Skin of body (tissue), 1 donor: ENCODE measurements at regions not wholly inside any gene's neighbourhood (a gene's known extent, or its start where the extent isn't known, plus 50 kb on each side); places are given as distances from the start of the nearest gene placed in this dataset.

Source experiments
- DNase-seq: peaks from one replicate; lab custom pipeline; 2025; lab: John Stamatoyannopoulos, UW

- no peak for DNase-seq
Measured at GRCh38 chr11:70783821-70784220, 385.5 kb downstream of the CTTN start.

GRCh38 chr11:70785372-70785771 is 387.0 kb downstream of the CTTN start:
- no peak for DNase-seq

DNA sequence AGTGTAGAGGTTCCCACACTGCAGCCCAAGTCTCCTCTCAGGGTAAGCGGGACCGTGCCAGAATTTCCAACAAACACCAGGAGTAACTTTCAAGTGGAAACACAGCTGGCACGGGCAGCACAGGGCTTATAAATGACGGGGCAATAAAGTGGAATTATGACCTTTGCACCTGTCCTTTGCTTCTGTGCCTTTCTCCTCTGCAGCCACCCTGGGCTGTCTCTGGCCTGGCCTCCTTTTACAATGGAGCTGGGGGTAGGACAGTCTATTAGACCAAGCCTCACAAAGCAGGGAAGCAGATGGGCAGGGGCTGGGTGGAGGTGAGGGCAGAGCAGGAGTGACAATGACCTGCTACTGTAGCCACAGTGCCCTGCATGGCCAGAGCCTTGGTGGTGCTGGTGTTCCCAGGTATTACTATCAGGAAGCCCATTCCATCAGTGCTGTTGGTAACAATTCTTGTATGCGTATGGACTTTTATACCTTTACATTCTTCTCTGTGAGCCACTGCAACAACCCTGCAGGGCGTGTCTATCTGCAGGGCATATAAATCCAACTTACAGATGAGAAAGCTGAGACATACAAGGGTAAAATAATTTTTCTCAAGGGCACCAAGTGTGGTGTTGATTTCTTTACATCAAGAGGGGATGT is 387.8 kb downstream of the CTTN start:
- no peak for DNase-seq

DNA sequence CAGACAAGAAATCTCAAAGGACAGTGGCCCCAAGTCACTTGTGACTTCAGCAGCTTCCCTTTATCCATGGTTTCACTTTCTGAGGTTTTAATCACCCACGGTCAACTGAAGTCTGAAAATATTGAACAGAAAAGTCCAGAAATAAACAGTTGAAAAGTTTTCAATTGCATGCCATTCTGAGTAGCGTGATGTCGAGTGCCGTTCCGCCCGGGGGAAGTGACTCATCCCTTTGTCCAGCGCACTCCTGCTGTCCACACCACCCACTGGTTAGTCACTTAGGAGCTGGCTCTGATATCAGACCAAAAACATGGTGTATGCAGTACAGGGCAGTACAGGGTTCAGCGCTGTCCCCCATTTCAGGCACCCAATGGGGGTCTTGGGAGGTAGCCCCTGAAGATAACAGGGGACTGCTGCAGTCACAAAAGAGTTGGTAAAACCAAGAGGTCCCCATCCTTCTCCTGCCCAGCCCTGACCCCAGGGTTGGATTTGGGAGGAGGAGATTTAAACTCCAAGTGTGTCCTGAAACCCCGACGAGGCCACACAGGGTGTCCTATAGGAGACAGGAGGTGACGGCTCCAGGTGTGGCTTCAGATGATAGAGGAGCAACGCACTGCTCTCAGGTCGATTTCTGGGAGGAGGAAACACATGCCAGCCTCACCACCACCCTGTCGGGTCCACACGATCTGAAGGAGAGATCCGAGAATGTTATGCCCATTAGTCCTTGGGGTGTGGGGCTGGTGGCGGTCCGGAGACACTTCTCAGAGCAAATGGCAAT is 390.1 kb downstream of the CTTN start:
- no peak for DNase-seq

- no peak for DNase-seq
Measured at GRCh38 chr11:70790671-70791300, 392.5 kb downstream of the CTTN start.

GRCh38 chr11:70796648-70797227 is 398.4 kb downstream of the CTTN start:
- DNase-seq = no peak

DNA sequence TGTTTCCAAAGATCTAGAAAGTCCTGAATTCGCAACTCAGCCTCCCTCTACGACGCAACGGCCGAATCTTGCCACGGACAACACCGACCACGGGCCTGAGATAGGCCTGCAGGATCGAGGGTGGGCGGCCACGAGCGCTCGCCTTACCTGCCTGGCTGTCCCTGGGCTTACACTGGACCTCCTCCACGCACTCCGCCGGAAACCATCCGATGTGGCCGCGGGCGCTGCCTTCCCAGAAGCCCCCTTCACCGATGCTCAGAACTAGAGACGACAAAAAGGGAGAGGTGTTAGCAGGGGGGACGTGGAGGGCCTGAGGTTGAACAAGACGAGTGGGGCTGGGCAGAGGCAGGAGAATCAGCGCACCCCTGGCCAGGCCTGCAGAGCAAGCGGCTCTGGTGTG is 400.0 kb downstream of the CTTN start:
- DNase-seq = no peak

GRCh38 chr11:70799386-70799785 is 401.1 kb downstream of the CTTN start:
- DNase-seq = no peak

DNA sequence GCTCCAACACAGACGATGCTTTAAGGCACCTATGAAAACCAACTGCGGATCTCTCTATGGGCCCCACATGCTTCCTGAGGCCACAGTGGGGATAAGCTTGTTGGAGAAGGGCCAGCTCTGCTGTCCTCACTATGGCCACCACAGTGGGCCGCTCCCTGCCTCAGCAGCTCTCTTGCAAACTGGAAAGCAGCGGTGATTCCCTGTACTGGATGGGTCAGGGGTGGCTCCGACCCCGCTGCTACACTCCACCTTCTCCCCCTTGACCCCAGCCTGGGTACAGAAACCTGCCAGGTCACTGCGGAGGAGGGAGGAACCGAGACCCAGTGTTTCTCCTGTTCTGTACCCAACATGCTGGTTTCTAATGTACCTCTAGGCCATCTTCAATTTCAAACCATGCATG is 403.9 kb downstream of the CTTN start:
- DNase-seq = no peak

DNA sequence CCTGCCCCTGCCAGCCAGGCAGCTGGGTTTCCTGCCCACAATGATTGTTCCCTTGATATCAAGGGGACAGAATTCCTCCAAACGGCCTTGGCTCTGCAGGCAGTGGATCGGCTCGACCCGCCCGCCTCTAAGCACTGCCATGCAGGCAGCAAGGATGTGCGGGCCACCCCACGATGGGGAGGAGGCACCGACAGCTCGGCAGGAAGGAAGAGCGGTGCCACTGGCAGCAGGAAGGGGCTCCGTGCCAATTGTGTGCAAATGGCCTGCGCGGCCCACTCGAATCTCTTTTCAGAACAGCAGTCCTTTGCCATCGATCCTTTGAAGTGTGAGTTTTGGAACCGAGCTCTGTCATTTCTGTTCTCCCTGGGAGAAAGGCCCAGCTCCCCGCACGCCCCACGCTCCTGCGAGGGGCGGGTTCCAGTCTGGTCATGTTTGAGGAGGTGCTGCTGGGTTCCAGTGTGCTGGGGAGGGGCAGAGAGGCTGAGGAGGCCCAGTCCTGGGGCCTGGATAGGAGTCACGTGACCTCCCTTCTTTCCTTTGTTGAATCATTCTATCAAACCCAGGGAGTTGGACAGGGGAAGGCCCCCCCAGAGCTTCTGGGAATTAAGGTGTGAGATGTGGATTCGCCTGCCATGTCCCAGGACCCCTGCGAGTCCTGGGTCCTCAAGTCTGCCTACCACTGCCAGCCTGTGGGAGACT is 406.0 kb downstream of the CTTN start:
- no peak for DNase-seq

DNA sequence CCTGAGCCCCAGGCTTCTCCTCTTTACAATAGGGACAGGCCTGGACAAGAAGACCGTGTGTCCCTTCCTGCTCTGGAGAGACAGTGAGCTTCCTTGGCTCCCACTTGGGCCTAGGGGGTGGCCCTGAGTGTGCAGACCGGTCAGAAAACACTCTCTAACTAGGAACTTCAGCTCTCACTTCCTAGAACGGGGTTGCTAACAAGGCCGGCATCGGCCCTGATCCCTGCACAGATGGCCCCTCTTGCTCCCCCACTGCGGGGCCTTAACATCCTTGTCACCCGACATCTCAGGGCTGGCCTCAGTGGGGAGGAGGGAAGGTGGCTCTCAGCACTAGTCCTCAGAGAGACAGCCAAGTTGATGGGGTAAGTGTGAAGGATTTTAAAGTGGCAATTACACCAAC is 406.9 kb downstream of the CTTN start:
- DNase-seq = no peak

DNA sequence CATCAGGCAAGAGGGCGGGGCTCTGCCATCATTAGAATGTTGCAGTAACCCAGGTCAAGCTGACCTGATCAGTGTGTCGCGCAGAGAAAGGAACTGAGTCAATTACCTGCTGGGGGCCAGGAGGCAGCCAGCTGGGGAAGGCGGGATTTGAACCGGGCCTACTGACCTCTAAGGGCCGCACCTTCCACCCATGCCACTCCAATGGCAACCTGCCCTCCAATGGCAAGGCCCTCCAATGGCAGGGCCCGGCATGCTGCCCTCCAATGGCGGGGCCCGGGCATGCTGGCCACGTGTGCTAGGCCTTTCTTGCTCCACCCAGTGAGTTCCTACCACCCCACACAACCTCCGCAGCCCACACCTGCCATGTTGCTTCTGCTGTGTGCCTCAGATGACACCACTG is 407.6 kb downstream of the CTTN start:
- no peak for DNase-seq

DNA sequence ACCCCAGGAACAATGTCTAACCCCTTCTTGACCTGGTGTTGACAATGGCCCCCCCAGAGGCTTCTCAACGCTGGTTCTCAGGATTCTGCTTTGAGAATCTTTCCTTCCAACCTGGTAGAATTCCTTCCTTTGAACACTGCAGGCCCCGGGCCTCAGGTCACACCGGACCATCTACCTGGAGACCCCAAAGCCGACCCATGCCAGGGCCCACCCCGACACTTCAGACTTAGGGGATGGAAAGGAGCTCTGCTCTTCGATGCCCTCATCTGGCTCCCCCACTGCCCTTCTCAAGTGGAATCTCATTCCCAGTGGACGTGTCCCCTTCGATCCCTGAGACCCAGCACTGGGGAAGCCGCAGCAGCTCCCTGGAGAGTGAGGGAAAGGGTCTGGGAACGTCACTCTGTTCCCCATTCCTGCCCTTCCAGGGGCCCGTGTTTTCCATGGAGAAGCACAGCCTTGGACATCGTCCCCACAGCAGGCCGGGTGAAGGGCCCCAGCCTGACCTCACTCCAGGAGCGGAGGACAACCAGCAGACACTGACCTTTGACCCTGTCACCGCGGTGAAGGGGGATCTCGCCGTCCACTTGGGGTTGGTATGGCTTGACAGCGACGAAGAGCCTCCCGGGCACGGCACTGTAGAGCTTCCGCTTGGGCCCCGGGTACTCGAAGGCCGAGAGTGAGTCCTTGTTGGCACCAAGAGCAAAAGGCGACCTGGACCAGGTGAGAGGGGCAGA is 408.3 kb downstream of the CTTN start:
- DNase-seq = no peak

DNA sequence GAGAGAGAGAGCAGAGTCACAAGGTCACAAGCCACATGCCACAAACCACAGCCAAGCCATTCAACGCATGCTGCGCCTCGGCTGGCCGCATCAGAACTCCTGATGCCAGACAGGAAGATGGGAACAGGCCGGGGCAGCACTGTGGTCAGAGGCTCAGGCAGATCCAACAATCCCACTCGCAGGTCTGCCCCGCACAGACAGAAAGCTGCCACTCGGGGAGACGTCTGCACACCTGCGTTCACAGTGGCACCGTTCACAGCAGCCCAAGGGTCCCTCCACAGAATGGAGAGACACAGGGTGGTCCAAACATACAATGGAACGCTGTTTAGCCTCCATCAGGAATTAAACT is 408.8 kb downstream of the CTTN start:
- DNase-seq = no peak

DNA sequence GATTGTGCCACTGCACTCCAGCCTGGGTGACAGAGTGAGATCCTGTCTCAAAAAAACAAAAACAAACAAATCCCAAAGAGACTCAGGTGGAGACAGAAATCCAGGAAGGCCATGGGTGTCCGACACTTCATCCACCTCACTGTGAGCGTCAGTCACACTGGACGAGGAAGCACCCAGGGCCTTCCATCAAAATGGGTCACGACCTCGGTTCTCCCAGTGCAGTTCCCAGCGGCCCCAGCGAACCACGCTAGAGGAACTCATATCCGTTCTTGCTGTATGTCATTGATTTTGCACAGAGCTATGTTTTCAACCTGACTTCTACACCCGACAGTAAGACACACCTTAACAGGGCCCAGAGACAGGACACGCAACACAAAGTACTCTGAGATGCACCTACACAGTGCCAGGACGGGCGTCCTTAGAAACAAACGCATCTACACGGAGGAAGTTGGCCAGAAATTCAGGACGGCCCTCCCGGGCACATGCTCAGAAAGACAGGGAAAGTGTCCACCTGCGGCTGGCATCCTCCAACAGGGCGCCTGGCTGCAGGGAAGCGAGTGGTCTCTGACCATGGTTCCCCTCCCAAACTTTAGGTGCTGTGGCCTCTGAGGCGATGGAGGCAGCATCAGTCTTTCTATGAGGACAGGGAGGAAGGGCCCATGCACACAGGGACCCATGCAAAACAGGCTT is 410.5 kb downstream of the CTTN start:
- DNase-seq = no peak

GRCh38 chr11:70810133-70810532 is 411.8 kb downstream of the CTTN start:
- DNase-seq = no peak

DNA sequence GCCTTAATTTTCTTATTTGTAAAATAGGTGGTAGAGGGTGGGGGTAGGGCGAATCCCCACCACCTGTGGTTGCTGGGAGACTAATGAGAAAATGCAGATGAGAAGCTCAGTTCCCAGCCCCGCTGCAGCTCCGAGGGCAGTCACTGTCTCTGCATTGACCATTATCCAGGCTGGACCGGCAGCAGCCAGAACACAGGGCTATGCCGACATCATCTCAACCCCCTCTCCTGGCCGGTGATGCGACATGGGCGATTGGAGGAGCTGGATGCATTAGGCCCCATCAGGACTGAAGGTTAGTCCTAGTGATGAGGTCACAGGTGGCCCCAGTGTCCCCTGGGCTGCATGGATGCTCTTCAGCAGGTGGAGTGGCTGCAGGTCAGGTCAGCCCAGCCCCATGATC is 412.4 kb downstream of the CTTN start:
- no peak for DNase-seq

DNA sequence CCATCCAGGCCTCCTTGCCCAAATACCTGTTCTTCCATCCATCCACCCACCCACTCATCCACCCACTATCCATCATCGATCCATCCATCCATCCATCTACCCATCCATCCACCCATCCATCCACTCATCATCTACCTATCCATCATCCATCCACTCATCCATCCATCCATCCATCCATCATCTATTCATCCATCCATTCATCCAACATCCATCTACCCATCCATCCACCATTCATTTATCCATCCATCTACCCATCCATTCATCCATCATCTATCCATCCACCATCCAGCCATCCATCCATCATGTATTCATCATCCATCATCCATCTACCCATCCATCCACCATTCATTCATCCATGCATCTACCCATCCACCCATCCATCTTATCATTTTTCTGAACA is 413.2 kb downstream of the CTTN start:
- no peak for DNase-seq

DNA sequence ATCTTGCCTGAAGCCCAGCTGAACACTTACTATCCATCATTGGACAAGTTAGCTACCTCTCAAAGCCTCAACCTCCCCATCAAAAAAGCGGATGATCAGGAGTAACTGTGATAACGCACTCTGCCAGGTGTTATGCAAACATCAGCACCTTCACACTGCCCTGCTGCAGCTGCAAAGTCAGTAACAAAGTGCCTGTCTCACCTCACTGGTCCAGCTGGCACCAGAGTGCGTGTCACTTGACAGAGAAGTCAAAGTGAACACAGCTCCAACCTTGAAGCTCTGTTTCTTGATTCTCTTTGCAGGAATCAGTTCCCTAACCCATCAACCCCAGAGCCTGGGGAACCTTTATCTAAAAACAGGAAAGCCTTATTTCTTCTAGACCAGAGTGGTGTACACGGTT is 413.6 kb downstream of the CTTN start:
- DNase-seq = no peak

DNA sequence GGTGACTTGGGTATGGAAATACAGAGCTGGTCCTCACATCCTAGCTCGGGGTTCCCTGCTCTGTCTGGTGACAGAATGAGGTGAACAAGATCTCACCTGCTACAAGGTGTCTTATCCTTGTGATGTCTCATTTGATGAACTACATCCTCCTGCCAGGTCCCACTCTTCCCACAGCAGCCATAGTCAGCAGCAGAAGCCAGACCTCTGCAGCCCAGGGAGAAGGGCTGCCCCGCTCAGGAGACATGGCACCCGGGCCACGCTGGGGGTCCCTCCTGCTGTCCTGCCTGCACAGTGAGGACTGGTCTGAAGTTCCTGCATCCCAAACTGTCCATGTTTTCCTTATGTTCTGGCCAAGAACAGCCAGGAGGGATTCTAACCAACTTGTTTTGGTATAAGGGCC is 414.1 kb downstream of the CTTN start:
- no peak for DNase-seq

DNA sequence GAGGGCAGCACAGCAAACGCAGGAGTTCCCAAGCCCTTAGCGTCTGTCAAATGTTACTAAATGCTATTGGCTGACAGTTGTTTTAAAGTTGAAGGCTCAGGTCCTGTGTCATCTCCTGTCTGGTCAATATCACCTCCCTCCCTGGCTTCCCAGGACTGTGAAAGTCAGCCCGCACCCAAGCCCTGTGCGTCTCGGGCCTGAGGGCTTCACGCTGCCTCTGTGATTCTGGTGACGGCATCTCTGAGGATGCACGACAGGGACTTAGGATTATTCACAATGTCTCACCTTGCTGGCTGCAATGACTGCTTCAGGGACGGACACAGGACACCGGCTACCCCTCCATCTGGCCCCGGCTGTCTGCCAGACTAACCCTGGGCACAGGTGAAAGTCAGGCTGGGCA is 415.3 kb downstream of the CTTN start:
- no peak for DNase-seq
